Myocyte (in vitro differentiated cells): ENCODE measurements at regions not wholly inside any gene's neighbourhood (a gene's known extent, or its start where the extent isn't known, plus 50 kb on each side); places are given as distances from the start of the nearest gene placed in this dataset.
"Not testable (repeated sequence)": the region's sequence is repeated elsewhere in the genome, so short reads cannot be mapped to it uniquely, and the experiment has no call there.

Source experiments
- DNase-seq: peaks from one replicate; pipeline ENCODE4 v3.0.0-alpha.2; 2012; ENCODE audit warnings: low read depth

GRCh38 chr6:91273729-91274128, 686.9 kb upstream of the MAP3K7 start:
- no peak for DNase-seq

GRCh38 chr6:91271807-91272206, 684.9 kb upstream of the MAP3K7 start:
- no peak for DNase-seq

GRCh38 chr6:91268941-91269340, 682.1 kb upstream of the MAP3K7 start:
- no peak for DNase-seq

- DNase-seq = no peak
These were observed 680.4 kb upstream of the MAP3K7 start for GRCh38 chr6:91267246-91267645.

- no peak for DNase-seq
These were observed 679.3 kb upstream of the MAP3K7 start for GRCh38 chr6:91266156-91266555.

- DNase-seq = no peak
These were observed 656.6 kb upstream of the MAP3K7 start for GRCh38 chr6:91243436-91243835.

GRCh38 chr6:91242614-91242949, 655.7 kb upstream of the MAP3K7 start:
- DNase-seq = no peak

GRCh38 chr6:91241946-91242613, 655.2 kb upstream of the MAP3K7 start:
- DNase-seq = no peak

GRCh38 chr6:91240878-91241603, 654.2 kb upstream of the MAP3K7 start:
- DNase-seq = no peak

- no peak for DNase-seq
These were observed 634.3 kb upstream of the MAP3K7 start for GRCh38 chr6:91221072-91221720.

GRCh38 chr6:91213229-91213901, 626.5 kb upstream of the MAP3K7 start:
- DNase-seq = no peak

- no peak for DNase-seq
These were observed 611.9 kb upstream of the MAP3K7 start for GRCh38 chr6:91198588-91199255.

- DNase-seq = no peak
These were observed 609.9 kb upstream of the MAP3K7 start for GRCh38 chr6:91196729-91197128.

GRCh38 chr6:91193446-91193845, 606.6 kb upstream of the MAP3K7 start:
- DNase-seq = no peak

- DNase-seq = not testable (repeated sequence)
These were observed 603.2 kb upstream of the MAP3K7 start for GRCh38 chr6:91190041-91190440.

- DNase-seq = peak; percentile 2
These were observed 598.2 kb upstream of the MAP3K7 start for GRCh38 chr6:91185072-91185471.

- DNase-seq = no peak
These were observed 594.5 kb upstream of the MAP3K7 start for GRCh38 chr6:91181416-91181815.

GRCh38 chr6:91173651-91174050, 586.8 kb upstream of the MAP3K7 start:
- DNase-seq = no peak

GRCh38 chr6:91173186-91173585, 586.3 kb upstream of the MAP3K7 start:
- no peak for DNase-seq

GRCh38 chr6:91171754-91172462, 585.0 kb upstream of the MAP3K7 start:
- DNase-seq = no peak

- peak; percentile 1 for DNase-seq
These were observed 581.0 kb upstream of the MAP3K7 start for GRCh38 chr6:91167846-91168245.
